HEK293 (cell line): ENCODE measurements at regions not wholly inside any gene's neighbourhood (a gene's known extent, or its start where the extent isn't known, plus 50 kb on each side); places are given as distances from the start of the nearest gene placed in this dataset.

Experiments used
- CTCF ChIA-PET: fragments of 350-600 bp; formaldehyde crosslinking; extraction: SDS; loops from one replicate; lab custom pipeline; 2021; ENCODE audit warnings: antibody characterized with exemption; lab: Yijun Ruan, JAX
- POLR2A ChIA-PET: fragments of 300-600 bp; formaldehyde crosslinking; extraction: SDS; loops from one replicate; lab custom pipeline; 2020; ENCODE audit warnings: antibody characterized with exemption, inconsistent platforms; lab: Yijun Ruan, JAX
- H3K27ac ChIP-seq: fragments of 200-500 bp; sonication (Bioruptor generic); 2 replicates; pipeline ENCODE4 v1.5.1; 2014; ENCODE audit warnings: low read depth, low read length, control low read depth, inconsistent platforms; ENCODE audit errors: extremely low read depth
- H3K36me3 ChIP-seq, 2 experiments: fragments of 200-500 bp in 1 of 2; sonication (Bioruptor generic) in 1 of 2; 1 replicate in 1 of 2; 2 replicates in 1 of 2; pipeline ENCODE4 v1.5.1; 2014 to 2017; ENCODE audit warnings: inconsistent platforms in 2 of 2, low read length in 2 of 2; ENCODE audit not compliant: control insufficient read depth in 2 of 2, insufficient read depth in 1 of 2
- H3K4me1 ChIP-seq: fragments of 200-500 bp; sonication (Bioruptor generic); 2 replicates; pipeline ENCODE4 v1.5.1; 2014; ENCODE audit warnings: mild to moderate bottlenecking, low read length, inconsistent platforms; ENCODE audit not compliant: control insufficient read depth, insufficient read depth
- H3K4me3 ChIP-seq: 2 replicates; pipeline ENCODE4 v1.5.1; 2011; ENCODE audit warnings: low read depth, mild to moderate bottlenecking, control low read depth, low read length, moderate library complexity
- H3K9me3 ChIP-seq: fragments of 200-500 bp; sonication (Bioruptor generic); 2 replicates; pipeline ENCODE4 v1.5.1; 2014; ENCODE audit warnings: low read depth, low read length, inconsistent platforms; ENCODE audit not compliant: control insufficient read depth, insufficient read depth
- BCL11B ChIP-seq: fragments of 450-650 bp; formaldehyde crosslinking; IDR thresholded peaks from 2 replicates; pipeline ENCODE4 v1.5.1; 2016; ENCODE audit warnings: low read depth, missing biosample characterization, missing genetic modification characterization
- HOXC10 ChIP-seq: sonication (generic); formaldehyde crosslinking; IDR thresholded peaks from 2 replicates; pipeline ENCODE4 v1.8.1; 2023; ENCODE audit warnings: mild to moderate bottlenecking, missing genetic modification reagents
- OVOL3 ChIP-seq: fragments of 450-650 bp; formaldehyde crosslinking; IDR thresholded peaks from 2 replicates; pipeline ENCODE4 v1.5.1; 2016; ENCODE audit warnings: missing biosample characterization, missing genetic modification characterization
- REPIN1 ChIP-seq: fragments of 450-650 bp; formaldehyde crosslinking; IDR thresholded peaks from 2 replicates; pipeline ENCODE4 v1.5.1; 2017; ENCODE audit warnings: missing biosample characterization, missing genetic modification characterization, low read depth
- ZFHX2 ChIP-seq: fragments of 450-650 bp; formaldehyde crosslinking; conservative IDR thresholded peaks from 2 replicates; pipeline ENCODE4 v1.5.1; 2016; ENCODE audit warnings: missing biosample characterization, missing genetic modification characterization
- ZFP3 ChIP-seq: fragments of 450-650 bp; formaldehyde crosslinking; IDR thresholded peaks from 2 replicates; pipeline ENCODE4 v1.5.1; 2016; ENCODE audit warnings: low read depth, missing biosample characterization, missing genetic modification characterization
- ZNF354C ChIP-seq: fragments of 450-650 bp; formaldehyde crosslinking; IDR thresholded peaks from 2 replicates; pipeline ENCODE4 v1.5.1; 2016; ENCODE audit warnings: missing biosample characterization, missing genetic modification characterization, low read depth, borderline replicate concordance
- ZNF37A ChIP-seq: fragments of 450-650 bp; IDR thresholded peaks from 2 replicates; pipeline ENCODE4 v1.5.1; 2018; ENCODE audit warnings: missing biosample characterization, missing genetic modification characterization
- ZNF416 ChIP-seq: fragments of 450-650 bp; formaldehyde crosslinking; IDR thresholded peaks from 2 replicates; pipeline ENCODE4 v1.5.1; 2016; ENCODE audit warnings: missing biosample characterization, missing genetic modification characterization
- ZNF423 ChIP-seq: fragments of 450-650 bp; formaldehyde crosslinking; IDR thresholded peaks from 2 replicates; pipeline ENCODE4 v1.5.1; 2016; ENCODE audit warnings: missing biosample characterization, missing genetic modification characterization
- ZNF521 ChIP-seq: fragments of 450-650 bp; formaldehyde crosslinking; IDR thresholded peaks from 2 replicates; pipeline ENCODE4 v1.5.1; 2017; ENCODE audit warnings: missing biosample characterization, mild to moderate bottlenecking, missing genetic modification characterization
- ZNF560 ChIP-seq: fragments of 450-650 bp; formaldehyde crosslinking; IDR thresholded peaks from 2 replicates; pipeline ENCODE4 v1.5.1; 2017; ENCODE audit warnings: missing biosample characterization, missing genetic modification characterization, borderline replicate concordance
- ZNF677 ChIP-seq: fragments of 450-650 bp; IDR thresholded peaks from 2 replicates; pipeline ENCODE4 v1.5.0; 2018; ENCODE audit warnings: missing biosample characterization, mild to moderate bottlenecking, missing genetic modification characterization, moderate library complexity
- TF ChIP-seq, protein P1 (sequence below): fragments of 450-650 bp; formaldehyde crosslinking; IDR thresholded peaks from 2 replicates; pipeline ENCODE4 v1.5.1; 2016; ENCODE audit warnings: missing biosample characterization, missing genetic modification characterization, low read depth
- TF ChIP-seq, protein P2 (sequence below): fragments of 450-650 bp; formaldehyde crosslinking; IDR thresholded peaks from 2 replicates; pipeline ENCODE4 v1.5.1; 2017; ENCODE audit warnings: missing biosample characterization, missing genetic modification characterization
- TF ChIP-seq, protein P3 (sequence below): fragments of 450-650 bp; formaldehyde crosslinking; IDR thresholded peaks from 2 replicates; pipeline ENCODE4 v1.5.1; 2016; ENCODE audit warnings: missing biosample characterization, missing genetic modification characterization
- TF ChIP-seq, protein P4 (sequence below): fragments of 450-650 bp; formaldehyde crosslinking; IDR thresholded peaks from 2 replicates; pipeline ENCODE4 v1.5.1; 2017; ENCODE audit warnings: missing biosample characterization, missing genetic modification characterization
- TF ChIP-seq, protein P5 (sequence below): fragments of 450-650 bp; formaldehyde crosslinking; IDR thresholded peaks from 2 replicates; pipeline ENCODE4 v1.5.1; 2016; ENCODE audit warnings: missing biosample characterization, missing genetic modification characterization
- TF ChIP-seq, protein P6 (sequence below): fragments of 450-650 bp; formaldehyde crosslinking; IDR thresholded peaks from 2 replicates; pipeline ENCODE4 v1.5.1; 2016; ENCODE audit warnings: missing biosample characterization, missing genetic modification characterization
- TF ChIP-seq, protein P7 (sequence below): fragments of 450-650 bp; formaldehyde crosslinking; IDR thresholded peaks from 2 replicates; pipeline ENCODE4 v1.5.1; 2016; ENCODE audit warnings: missing biosample characterization, missing genetic modification characterization

DNA sequence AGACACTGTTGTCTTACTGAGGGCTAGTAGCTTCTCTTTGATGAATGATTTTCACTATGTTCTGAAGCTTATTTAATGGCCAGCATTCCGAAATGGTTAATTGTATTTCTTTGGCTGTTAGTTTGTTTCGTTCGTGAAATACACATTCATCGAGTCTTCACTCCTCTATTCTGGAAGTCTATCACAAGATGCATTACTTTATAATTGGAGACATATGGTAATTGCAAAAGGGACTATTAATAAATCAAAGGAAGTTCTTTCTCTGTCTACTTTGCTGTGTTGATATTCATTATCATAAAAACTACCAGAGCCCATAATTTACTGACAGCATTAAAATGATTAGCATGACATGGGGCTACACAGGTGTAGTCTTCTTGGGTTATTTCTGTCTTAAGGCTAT, 133.8 kb upstream of the IGFBP3 start:
- ChIA-PET CTCF (no interaction called here), POLR2A (no interaction called here)
- no peaks in the 10 kb centered on the region for H3K4me1 ChIP-seq
- TF ChIP-seq, protein P1, sequence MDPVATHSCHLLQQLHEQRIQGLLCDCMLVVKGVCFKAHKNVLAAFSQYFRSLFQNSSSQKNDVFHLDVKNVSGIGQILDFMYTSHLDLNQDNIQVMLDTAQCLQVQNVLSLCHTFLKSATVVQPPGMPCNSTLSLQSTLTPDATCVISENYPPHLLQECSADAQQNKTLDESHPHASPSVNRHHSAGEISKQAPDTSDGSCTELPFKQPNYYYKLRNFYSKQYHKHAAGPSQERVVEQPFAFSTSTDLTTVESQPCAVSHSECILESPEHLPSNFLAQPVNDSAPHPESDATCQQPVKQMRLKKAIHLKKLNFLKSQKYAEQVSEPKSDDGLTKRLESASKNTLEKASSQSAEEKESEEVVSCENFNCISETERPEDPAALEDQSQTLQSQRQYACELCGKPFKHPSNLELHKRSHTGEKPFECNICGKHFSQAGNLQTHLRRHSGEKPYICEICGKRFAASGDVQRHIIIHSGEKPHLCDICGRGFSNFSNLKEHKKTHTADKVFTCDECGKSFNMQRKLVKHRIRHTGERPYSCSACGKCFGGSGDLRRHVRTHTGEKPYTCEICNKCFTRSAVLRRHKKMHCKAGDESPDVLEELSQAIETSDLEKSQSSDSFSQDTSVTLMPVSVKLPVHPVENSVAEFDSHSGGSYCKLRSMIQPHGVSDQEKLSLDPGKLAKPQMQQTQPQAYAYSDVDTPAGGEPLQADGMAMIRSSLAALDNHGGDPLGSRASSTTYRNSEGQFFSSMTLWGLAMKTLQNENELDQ = no peak
- TF ChIP-seq HOXC10 = no peak
- TF ChIP-seq, protein P2, sequence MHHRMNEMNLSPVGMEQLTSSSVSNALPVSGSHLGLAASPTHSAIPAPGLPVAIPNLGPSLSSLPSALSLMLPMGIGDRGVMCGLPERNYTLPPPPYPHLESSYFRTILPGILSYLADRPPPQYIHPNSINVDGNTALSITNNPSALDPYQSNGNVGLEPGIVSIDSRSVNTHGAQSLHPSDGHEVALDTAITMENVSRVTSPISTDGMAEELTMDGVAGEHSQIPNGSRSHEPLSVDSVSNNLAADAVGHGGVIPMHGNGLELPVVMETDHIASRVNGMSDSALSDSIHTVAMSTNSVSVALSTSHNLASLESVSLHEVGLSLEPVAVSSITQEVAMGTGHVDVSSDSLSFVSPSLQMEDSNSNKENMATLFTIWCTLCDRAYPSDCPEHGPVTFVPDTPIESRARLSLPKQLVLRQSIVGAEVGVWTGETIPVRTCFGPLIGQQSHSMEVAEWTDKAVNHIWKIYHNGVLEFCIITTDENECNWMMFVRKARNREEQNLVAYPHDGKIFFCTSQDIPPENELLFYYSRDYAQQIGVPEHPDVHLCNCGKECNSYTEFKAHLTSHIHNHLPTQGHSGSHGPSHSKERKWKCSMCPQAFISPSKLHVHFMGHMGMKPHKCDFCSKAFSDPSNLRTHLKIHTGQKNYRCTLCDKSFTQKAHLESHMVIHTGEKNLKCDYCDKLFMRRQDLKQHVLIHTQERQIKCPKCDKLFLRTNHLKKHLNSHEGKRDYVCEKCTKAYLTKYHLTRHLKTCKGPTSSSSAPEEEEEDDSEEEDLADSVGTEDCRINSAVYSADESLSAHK (tag by site-specific recombination) = no peak
- no peak overlapping the region for H3K27ac ChIP-seq
- no peaks in the 10 kb centered on the region for H3K9me3 ChIP-seq
- no peaks in the 10 kb centered on the region for H3K36me3 ChIP-seq
- H3K4me3 ChIP-seq = no peak overlapping the region

DNA sequence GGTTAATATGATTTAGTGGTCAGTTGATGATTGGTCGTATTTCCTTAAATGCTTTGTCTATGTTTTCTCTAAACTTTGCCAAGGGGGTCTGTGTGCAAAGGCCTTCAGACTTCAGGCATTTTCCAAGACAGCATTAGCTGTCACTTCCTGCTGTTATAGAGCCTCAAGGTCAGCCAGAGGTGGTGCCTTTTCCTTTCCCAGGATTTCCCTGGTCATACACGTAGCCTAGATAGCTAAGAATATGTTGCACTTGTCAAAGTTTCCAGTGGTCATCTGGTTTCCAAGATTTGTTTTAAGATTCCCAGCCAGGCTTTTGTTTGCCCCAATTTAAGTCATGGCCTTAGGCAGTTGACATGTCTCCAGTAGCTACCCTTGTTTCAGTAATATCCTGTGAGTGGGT, 133.2 kb upstream of the IGFBP3 start:
- CTCF ChIA-PET = interaction anchor here (0.7 kb wide), 1 partner anchor 256 kb away, joined by 4 read pairs; no protein-coding TSS in a partner anchor
- no peaks in the 10 kb centered on the region for H3K36me3 ChIP-seq
- no peak overlapping the region for H3K4me3 ChIP-seq
- H3K9me3 ChIP-seq = no peaks in the 10 kb centered on the region
- POLR2A ChIA-PET = no interaction called here
- no peak overlapping the region for H3K27ac ChIP-seq
- H3K4me1 ChIP-seq = no peaks in the 10 kb centered on the region
- TF ChIP-seq ZFHX2 = no peak
- TF ChIP-seq ZNF677 (tag by site-specific recombination) = no peak
- no peak for TF ChIP-seq ZNF423 (tag by site-specific recombination)
- TF ChIP-seq ZNF521 (tag by site-specific recombination) = no peak
- TF ChIP-seq, protein P3, sequence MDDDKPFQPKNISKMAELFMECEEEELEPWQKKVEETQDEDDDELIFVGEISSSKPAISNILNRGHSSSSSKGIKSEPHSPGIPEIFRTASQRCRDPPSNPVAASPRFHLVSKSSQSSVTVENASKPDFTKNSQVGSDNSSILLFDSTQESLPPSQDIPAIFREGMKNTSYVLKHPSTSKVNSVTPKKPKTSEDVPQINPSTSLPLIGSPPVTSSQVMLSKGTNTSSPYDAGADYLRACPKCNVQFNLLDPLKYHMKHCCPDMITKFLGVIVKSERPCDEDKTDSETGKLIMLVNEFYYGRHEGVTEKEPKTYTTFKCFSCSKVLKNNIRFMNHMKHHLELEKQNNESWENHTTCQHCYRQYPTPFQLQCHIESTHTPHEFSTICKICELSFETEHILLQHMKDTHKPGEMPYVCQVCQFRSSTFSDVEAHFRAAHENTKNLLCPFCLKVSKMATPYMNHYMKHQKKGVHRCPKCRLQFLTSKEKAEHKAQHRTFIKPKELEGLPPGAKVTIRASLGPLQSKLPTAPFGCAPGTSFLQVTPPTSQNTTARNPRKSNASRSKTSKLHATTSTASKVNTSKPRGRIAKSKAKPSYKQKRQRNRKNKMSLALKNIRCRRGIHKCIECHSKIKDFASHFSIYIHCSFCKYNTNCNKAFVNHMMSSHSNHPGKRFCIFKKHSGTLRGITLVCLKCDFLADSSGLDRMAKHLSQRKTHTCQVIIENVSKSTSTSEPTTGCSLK (tag by site-specific recombination) = no peak
- TF ChIP-seq ZNF37A = no peak
- TF ChIP-seq, protein P4, sequence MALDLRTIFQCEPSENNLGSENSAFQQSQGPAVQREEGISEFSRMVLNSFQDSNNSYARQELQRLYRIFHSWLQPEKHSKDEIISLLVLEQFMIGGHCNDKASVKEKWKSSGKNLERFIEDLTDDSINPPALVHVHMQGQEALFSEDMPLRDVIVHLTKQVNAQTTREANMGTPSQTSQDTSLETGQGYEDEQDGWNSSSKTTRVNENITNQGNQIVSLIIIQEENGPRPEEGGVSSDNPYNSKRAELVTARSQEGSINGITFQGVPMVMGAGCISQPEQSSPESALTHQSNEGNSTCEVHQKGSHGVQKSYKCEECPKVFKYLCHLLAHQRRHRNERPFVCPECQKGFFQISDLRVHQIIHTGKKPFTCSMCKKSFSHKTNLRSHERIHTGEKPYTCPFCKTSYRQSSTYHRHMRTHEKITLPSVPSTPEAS (tag by site-specific recombination) = no peak
- no peak for TF ChIP-seq OVOL3 (tag by site-specific recombination)
- TF ChIP-seq ZNF354C = no peak
- TF ChIP-seq, protein P5, sequence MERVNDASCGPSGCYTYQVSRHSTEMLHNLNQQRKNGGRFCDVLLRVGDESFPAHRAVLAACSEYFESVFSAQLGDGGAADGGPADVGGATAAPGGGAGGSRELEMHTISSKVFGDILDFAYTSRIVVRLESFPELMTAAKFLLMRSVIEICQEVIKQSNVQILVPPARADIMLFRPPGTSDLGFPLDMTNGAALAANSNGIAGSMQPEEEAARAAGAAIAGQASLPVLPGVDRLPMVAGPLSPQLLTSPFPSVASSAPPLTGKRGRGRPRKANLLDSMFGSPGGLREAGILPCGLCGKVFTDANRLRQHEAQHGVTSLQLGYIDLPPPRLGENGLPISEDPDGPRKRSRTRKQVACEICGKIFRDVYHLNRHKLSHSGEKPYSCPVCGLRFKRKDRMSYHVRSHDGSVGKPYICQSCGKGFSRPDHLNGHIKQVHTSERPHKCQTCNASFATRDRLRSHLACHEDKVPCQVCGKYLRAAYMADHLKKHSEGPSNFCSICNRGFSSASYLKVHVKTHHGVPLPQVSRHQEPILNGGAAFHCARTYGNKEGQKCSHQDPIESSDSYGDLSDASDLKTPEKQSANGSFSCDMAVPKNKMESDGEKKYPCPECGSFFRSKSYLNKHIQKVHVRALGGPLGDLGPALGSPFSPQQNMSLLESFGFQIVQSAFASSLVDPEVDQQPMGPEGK (tag by site-specific recombination) = no peak
- TF ChIP-seq, protein P6, sequence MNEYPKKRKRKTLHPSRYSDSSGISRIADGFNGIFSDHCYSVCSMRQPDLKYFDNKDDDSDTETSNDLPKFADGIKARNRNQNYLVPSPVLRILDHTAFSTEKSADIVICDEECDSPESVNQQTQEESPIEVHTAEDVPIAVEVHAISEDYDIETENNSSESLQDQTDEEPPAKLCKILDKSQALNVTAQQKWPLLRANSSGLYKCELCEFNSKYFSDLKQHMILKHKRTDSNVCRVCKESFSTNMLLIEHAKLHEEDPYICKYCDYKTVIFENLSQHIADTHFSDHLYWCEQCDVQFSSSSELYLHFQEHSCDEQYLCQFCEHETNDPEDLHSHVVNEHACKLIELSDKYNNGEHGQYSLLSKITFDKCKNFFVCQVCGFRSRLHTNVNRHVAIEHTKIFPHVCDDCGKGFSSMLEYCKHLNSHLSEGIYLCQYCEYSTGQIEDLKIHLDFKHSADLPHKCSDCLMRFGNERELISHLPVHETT (tag by site-specific recombination) = no peak
- TF ChIP-seq BCL11B (tag by site-specific recombination) = no peak
- TF ChIP-seq, protein P7, sequence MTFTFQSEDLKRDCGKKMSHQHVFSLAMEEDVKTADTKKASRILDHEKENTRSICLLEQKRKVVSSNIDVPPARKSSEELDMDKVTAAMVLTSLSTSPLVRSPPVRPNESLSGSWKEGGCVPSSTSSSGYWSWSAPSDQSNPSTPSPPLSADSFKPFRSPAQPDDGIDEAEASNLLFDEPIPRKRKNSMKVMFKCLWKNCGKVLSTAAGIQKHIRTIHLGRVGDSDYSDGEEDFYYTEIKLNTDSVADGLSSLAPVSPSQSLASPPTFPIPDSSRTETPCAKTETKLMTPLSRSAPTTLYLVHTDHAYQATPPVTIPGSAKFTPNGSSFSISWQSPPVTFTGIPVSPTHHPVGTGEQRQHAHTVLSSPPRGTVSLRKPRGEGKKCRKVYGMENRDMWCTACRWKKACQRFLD (tag by site-specific recombination) = no peak
- TF ChIP-seq REPIN1 (tag by site-specific recombination) = no peak
- no peak for TF ChIP-seq ZFP3 (tag by site-specific recombination)
- no peak for TF ChIP-seq ZNF560 (tag by site-specific recombination)
- TF ChIP-seq ZNF416 (tag by site-specific recombination) = no peak
